NCI-H2029 (cell line): ENCODE measurements at regions not wholly inside any gene's neighbourhood (a gene's known extent, or its start where the extent isn't known, plus 50 kb on each side); places are given as distances from the start of the nearest gene placed in this dataset.
"Not testable (repeated sequence)": the region's sequence is repeated elsewhere in the genome, so short reads cannot be mapped to it uniquely, and the experiment has no call there.

Experiments used
- DNase-seq: peaks from one replicate; lab custom pipeline; 2025; lab: John Stamatoyannopoulos, UW

GRCh38 chr3:106819440-106819839 is 557.8 kb upstream of the CCDC54 start:
- no peak for DNase-seq

GRCh38 chr3:106820726-106821362 is 556.4 kb upstream of the CCDC54 start:
- DNase-seq, result no peak

- DNase-seq, result no peak
Measured at GRCh38 chr3:106821801-106822200, 555.4 kb upstream of the CCDC54 start.

DNA sequence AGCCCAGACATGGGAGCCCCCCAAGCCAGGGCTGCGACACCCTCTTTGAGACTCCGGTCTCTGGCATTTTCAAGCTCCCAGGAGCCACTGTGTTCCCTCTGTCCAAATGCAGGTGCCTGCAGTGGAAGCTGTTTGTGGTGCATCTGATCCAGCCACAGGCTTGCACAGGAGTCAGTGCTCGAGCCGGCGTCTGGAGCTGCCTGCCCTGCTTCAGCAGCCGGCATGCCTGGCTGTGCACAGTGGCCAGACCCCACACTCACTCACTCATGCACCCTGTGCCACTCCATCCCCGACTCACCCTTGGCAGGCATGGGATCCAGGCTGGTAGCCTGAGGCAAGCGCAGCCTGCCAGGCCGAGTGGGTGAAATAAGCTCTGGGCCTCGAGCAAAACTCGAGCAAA is 555.0 kb upstream of the CCDC54 start:
- DNase-seq, result no peak

DNA sequence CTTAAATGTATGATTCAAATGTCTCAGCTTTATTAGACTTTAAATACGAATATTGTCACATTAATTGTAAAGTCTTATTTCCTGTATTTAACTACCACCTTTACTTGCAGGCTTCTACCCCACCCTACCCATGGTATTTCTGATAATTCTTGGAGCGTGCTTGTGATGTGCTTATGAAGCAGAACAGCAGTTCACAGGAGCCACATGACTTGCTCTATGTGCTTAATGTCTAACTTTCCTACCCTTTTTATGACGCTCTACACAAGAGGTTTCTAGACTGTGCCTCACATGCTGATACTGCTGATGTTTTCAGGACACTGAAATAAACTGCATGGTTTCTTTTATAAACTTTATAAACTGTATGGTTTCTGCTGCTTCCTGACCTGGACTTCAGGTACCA is 553.5 kb upstream of the CCDC54 start:
- DNase-seq, result no peak

- DNase-seq, result no peak
Measured at GRCh38 chr3:106824856-106825255, 552.4 kb upstream of the CCDC54 start.

DNA sequence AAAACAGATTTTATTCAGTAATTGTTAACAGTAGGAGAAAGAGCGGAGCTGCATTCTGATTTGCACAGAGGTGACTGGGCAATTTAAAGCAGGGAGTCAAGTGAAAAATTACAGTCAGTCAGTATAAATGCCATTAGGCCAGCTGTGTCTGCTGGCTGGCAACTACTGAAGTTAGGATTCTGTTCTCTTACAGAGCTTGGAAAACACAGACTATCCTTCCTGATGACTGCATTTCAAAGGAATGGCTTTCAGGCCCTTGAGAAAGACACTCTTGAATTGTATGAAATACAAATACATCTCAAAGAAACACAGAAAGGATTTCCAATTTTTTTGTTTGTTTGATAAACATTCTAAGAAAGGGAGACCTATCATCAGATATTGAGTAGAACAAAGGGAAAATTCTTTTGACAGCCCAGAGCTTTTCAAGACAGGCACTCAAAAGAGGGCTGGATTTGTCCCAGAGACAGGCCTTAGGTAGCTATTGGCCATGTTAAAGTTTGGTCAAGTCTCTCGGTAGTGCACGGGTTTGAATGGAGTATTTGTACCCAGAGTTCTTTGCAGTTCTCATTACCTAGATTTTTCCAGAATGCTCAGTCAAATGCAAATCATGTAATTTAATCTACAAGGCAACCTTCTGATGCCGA is 551.2 kb upstream of the CCDC54 start:
- DNase-seq, result no peak

DNA sequence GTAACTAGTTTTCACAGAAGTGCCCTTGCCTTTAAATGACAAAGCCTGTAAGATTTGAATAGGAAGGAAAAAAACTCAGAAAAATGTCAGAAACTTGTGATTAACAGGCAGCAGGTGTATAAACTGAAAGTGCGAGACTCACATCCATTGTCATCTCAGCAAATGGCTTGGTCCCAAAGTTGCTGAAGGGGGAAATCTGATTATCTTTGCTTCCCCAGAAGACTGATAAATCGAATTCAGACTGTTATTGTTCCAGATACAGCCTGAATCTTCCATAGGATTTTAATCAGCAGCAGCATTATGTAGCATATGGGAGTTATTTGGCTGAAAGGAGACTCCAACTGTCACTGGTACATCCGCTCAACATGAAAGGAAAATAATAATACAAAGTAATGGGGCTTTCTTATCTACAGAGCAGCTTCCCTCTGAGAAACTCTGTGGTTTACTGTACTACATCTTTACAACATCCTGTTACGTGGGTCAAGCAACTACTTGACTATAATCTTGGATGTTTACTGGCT is 550.4 kb upstream of the CCDC54 start:
- no peak for DNase-seq

DNA sequence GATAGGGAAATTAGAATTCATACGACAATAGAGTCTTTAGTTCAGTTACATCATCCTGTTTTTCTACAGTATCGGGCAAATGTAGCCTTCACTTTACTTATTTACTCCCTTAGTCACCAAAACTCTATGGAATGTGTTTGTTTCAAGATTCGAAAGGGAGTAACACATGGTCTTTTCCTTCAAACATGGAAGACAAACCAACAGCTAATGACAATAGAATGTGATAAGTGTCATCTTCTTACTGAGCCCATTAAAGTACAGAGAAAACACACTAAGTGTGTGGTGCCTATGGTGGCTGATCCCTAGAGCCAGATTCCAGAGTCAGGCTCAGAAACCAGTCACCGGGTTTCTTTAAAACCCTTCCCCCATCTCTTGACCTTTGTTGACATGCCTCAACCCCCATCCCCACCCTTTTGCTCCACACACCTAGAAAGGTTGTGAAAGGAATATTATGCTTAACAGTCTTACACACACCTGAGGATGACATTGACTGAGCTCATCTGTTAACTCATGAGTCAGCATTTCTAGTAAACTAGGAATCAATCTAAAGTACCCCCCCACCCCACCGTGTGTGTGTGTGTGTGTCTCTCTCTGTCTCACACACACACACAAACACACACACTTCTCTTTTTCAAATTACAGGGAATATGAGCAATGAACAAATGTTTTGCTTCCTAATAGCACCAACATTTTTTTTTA is 549.6 kb upstream of the CCDC54 start:
- no peak for DNase-seq

- no peak for DNase-seq
Measured at GRCh38 chr3:106829206-106829605, 548.0 kb upstream of the CCDC54 start.

GRCh38 chr3:106830334-106830733 is 546.9 kb upstream of the CCDC54 start:
- no peak for DNase-seq

DNA sequence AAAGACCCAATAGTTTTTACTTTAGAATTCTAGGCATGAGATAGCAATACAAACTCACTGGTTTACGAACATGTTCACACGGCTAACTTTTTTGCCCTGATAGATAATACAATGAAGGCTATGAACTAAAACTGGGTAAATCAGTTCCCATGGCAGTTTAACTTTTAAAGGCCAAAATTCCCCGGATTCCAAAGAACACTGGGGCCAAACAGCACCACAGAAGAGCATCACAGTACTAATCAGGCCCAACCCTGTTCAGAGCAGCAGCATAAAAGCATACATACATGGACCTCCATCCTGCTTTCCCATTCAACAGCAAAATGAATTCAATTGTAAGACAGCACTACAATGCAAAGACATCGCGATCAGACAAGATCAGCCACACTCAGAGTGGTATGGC is 540.3 kb upstream of the CCDC54 start:
- no peak for DNase-seq

DNA sequence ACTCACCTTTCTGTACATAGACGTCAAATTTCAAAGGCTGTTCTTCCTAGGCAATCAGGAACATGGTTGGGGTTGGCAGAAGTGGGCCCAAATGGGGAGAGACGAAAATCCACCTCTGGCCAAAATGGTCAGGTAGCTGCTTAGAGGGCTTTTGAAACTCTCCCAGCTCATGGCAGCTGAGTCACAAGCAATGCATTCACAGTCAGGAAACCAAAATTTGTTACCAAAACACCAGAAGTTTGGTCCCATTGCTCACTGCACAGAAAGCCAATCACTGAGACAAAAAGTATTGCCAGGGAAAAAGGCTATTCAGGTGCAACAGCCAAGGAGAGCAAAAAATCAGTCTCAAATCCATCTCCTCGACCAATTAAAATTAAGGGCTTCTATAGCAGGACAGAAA is 539.6 kb upstream of the CCDC54 start:
- no peak for DNase-seq

DNA sequence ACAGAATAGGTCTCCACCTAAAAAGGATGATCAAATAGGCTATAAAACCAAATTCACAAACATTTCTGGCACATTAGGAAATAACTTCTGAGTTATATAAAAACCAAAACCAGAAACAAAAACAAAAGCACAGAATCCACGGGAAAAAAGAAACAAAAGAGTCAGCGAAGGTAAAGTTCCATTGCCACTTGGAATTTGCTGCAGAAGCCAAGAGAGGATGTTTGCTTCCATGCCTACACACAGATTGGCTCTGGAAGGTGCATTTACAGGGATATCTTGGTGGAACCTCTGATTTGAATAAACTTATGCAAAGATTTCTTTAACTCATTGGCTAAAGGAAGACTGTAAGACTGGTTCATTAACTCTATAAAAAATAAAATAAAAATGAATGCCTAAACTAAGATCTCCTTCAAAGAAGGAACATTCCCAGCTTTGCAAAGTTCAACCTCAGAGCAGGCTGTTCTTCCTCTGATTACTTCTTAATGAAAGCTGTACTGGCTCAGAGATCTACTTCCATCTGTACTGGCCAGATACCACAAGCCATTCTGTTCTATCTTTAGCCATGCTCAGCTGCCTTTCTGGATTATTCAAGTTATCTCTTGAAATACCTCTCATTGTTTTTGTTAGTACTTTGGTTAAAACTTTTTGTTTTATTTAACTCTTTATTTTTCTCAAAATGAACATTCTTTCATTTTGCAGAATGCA is 537.5 kb upstream of the CCDC54 start:
- no peak for DNase-seq

DNA sequence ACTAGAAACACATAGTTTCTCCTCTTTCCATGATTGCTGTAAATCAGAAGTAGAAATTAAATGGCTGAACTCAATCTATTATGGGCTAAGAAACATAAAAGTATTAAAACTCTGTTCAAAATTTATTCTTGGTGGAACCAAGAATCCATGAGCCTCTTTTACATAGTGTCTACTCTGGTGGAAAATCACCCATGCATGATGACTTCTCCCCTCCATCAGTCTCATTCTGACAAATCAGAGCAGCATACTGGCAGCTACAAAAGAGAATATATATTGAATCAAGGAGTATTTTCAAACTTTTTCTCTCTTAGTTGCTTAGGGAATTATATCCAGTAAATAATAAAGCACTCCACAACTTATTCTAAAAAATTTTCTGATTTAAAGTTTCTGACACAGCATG is 536.9 kb upstream of the CCDC54 start:
- DNase-seq, result no peak

- no peak for DNase-seq
Measured at GRCh38 chr3:106842151-106842550, 535.1 kb upstream of the CCDC54 start.

- DNase-seq, result no peak
Measured at GRCh38 chr3:106844638-106845037, 532.6 kb upstream of the CCDC54 start.

DNA sequence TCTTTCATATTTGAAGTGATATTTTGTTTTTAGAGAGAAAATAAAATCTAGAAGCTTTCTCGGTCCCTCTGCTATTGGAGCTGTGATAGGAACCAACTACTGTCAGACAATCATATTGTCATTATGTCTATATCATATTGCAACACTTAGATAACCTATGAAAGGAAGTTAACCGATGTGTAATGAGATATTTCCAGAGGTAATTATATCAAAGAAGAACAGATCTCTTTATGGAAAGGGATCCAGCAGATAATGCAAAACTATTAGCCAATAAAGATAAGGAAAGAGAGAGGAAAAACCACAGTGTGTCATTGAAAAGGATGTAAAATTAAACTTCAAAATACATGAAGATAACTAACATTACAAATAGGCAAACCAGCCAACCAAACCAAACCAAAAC is 529.1 kb upstream of the CCDC54 start:
- no peak for DNase-seq

DNA sequence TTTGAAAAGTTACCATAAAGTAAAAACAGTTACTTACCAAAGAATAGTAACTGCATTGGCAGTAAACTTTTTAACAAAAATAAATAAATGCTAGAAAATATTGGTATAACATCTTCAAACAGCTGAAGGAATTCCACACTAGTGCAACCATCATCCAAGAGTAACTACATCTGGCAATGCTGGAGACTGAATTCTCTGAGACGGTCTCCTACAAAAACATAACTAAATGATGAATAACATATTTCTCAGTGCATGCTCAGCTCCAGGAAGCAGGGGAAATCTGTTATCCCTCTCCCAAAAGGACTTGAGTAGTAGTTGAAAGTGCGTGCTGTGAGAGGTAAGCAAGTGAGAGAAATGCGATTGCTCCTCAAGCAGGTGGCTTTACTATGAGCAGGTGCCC is 526.8 kb upstream of the CCDC54 start:
- no peak for DNase-seq

- not testable (repeated sequence) for DNase-seq
Measured at GRCh38 chr3:106858321-106858720, 518.9 kb upstream of the CCDC54 start.

GRCh38 chr3:106860182-106860581 is 517.1 kb upstream of the CCDC54 start:
- DNase-seq, result no peak

DNA sequence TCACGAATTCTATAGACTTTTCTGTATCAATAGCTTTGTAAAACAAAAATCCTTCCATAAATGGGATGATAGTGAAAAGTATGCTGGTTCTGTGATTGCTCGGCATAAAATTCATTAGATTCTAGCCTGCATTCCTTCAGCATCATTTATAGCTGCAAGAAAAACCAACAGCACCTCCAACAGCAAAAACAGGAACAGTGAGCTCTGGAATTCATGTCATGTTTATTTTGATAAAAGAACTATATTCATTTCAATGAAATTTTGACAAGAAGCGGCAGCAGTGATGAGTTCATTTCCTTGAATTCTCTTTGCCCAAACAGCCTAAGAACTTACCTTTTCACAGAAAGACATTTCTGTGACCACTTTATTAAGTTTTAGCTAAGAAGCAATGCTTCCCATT is 515.2 kb upstream of the CCDC54 start:
- no peak for DNase-seq

GRCh38 chr3:106877627-106878026 is 499.6 kb upstream of the CCDC54 start:
- no peak for DNase-seq
